ENCODE measurements at regions not wholly inside any gene's neighbourhood (a gene's known extent, or its start where the extent isn't known, plus 50 kb on each side); places are given as distances from the start of the nearest gene placed in this dataset.

GRCh38 chr2:238754259-238754658 lies 93.6 kb upstream of the TWIST2 start:
- TF ChIP-seq CTCF (IDR thresholded peaks at IDR 0.05; ENCODE audit: borderline replicate concordance, extremely low read depth, low read length, poor library complexity, severe bottlenecking) (no peak), EZH2 (IDR thresholded peaks at IDR 0.05; ENCODE audit: borderline replicate concordance, low read depth, low read length, severe bottlenecking) (no peak)

All from DND-41 (cell line).